ENCODE measurements at regions not wholly inside any gene's neighbourhood (a gene's known extent, or its start where the extent isn't known, plus 50 kb on each side); places are given as distances from the start of the nearest gene placed in this dataset.

DNA sequence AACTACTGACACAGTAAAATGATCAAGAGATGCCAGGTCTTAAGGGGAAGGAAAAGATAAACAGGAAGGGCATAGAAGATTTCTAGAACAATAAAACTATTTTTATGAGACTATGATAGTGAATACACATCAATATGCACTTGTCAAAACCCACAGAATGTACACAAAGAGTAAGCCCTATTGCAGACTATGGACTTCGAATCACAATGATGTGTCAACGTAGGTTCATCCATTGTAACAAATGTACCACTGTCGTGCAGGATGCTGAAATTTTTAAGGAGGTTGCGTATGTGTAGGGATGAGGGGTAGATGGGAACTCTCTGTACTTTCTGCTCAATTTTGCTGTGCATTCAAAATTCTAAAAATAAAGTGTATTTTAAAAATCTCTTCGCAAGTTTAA lies 171.9 kb downstream of the KLF12 start:
- no peak for DNase-seq (ENCODE audit: low read depth, low spot score)
- TF ChIP-seq, protein P1, sequence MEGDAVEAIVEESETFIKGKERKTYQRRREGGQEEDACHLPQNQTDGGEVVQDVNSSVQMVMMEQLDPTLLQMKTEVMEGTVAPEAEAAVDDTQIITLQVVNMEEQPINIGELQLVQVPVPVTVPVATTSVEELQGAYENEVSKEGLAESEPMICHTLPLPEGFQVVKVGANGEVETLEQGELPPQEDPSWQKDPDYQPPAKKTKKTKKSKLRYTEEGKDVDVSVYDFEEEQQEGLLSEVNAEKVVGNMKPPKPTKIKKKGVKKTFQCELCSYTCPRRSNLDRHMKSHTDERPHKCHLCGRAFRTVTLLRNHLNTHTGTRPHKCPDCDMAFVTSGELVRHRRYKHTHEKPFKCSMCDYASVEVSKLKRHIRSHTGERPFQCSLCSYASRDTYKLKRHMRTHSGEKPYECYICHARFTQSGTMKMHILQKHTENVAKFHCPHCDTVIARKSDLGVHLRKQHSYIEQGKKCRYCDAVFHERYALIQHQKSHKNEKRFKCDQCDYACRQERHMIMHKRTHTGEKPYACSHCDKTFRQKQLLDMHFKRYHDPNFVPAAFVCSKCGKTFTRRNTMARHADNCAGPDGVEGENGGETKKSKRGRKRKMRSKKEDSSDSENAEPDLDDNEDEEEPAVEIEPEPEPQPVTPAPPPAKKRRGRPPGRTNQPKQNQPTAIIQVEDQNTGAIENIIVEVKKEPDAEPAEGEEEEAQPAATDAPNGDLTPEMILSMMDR (IDR thresholded peaks at IDR 0.05; ENCODE audit: low read depth, low read length) = no peak
- in situ Hi-C loops (cut with HindIII; ENCODE audit: low sequenced_read_pairs) = no loop called here
- no peak overlapping the region for H3K4me3 ChIP-seq (ENCODE audit: low read depth, low read length)

DNA sequence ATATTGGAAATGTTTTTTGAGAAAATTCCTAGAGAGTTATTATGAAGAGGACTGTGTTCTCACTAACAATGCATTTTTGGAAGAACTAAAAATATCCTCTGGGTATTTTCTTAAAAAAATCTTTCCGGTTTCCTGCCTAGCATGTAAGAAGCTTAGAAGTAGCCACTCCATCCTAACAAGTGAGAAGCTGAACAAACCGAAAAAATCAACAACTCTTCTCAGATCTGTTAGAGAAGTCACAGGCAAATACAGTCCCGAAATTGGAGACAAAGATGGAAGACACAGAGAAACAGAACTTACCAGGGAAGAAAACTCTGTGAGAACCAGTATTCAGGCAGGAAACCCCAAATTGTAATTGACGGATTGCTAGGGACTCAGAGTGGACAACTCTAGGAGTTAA lies 173.0 kb downstream of the KLF12 start:
- H3K4me3 ChIP-seq (ENCODE audit: low read depth, low read length) = no peak overlapping the region
- in situ Hi-C loops (cut with HindIII; ENCODE audit: low sequenced_read_pairs) = no loop called here
- TF ChIP-seq, protein P1 (IDR thresholded peaks at IDR 0.05; ENCODE audit: low read depth, low read length) = no peak
- DNase-seq (ENCODE audit: low read depth, low spot score) = no peak

DNA sequence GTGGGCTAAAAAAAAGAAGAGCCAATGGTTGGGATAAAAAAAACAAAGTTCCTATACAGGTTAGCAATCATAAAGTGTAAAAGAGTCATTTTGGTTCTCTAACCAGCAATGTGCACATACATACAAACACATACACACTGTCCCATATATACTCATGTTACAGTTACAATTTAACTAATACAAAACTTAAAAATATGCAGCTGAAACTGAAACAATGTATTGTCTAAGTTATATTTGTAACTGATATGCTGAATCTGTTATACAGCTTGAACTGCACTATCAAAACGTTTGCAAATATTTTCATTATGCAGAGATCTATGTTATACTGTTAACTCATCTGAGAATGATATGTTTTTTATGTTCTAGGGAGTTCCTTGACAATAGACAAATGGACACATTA lies 173.7 kb downstream of the KLF12 start:
- no peak for DNase-seq (ENCODE audit: low read depth, low spot score)
- no peak overlapping the region for H3K4me3 ChIP-seq (ENCODE audit: low read depth, low read length)
- TF ChIP-seq, protein P1 (IDR thresholded peaks at IDR 0.05; ENCODE audit: low read depth, low read length) = no peak
- in situ Hi-C loops (cut with HindIII; ENCODE audit: low sequenced_read_pairs) = no loop called here

DNA sequence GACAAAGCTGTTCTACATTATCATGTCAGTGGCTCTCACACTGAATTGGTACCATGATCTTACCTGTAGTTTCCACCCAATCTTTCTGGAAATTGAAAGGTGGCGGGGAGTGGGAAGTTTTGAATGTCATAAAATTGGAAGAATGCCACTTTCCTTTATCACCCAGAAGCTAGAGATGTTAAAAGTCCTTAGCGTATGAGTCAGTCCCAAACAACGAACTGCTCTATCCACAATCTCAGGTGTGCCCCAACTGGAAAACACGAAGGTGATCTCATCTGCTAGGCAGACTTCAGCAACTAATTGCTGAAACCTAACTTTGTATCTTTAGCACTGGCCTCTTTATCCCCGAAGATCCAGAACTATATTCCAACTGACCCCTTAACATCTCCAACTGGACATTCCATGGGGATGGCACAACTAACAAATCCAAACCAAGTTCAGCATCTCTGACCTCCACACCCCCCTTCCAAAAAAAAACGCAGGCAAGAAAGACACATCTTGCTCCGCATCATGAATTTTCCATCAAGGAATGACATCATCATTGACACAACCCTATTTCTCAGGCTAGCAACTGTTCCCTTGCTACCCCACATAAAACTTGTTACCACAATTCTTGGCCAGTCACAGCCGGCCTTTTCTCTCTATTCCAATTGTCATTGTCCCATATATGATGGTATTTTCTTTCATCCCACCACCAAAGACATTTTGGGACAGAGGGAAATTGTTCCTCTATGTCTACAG lies 175.4 kb downstream of the KLF12 start:
- no peak for DNase-seq (ENCODE audit: low read depth, low spot score)
- in situ Hi-C loops (cut with HindIII; ENCODE audit: low sequenced_read_pairs) = no loop called here
- TF ChIP-seq, protein P1 (IDR thresholded peaks at IDR 0.05; ENCODE audit: low read depth, low read length) = no peak
- H3K4me3 ChIP-seq (ENCODE audit: low read depth, low read length) = no peak overlapping the region

DNA sequence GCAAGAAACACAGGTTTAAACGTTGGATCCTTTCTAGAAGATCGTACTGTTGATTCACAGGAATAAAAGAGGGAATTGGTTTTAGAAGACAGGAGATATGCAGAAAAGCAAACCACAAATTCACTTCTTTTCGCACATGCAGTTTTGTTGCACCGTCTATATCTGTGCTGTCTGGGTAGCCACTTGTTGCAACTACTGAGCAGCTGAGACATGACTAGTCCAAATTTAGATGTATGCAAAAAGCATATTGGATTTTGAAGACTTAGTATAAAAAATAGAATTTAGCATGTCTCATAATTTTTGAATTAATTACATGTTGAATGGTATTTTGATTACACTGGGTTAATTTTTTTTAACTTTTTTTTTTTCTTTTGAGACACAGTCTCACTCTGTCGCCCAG lies 176.3 kb downstream of the KLF12 start:
- no peak overlapping the region for H3K4me3 ChIP-seq (ENCODE audit: low read depth, low read length)
- DNase-seq (ENCODE audit: low read depth, low spot score) = no peak
- in situ Hi-C loops (cut with HindIII; ENCODE audit: low sequenced_read_pairs) = no loop called here
- TF ChIP-seq, protein P1 (IDR thresholded peaks at IDR 0.05; ENCODE audit: low read depth, low read length) = no peak

DNA sequence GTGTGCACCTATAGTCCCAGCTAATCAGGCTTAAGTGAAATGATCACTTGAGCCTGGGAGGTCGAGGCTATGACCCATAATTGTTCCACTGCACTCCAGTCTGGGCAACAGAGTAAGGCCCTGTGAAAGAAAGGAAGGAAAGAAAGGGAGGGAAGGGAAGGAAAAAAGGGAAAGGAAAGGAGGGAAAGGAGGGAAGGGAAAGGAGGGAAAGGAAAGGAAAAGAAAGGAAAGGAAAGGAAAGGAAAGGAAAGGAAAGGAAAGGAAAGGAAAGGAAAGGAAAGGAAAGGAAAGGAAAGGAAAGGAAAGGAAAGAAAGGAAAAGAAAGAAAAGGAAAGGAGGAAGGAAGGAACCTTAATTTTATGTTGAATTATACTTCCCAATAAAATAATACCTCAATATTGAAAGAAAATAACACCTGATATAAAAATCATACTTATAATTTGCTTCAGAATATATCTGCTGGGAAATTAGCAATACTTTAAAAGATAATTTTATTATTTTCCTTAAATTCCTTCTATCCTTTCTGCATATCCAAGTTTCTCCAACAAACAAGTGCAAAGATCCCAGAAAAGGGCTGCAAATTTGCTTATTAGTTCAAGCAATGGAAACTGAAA lies 177.3 kb downstream of the KLF12 start:
- no peak for DNase-seq (ENCODE audit: low read depth, low spot score)
- in situ Hi-C loops (cut with HindIII; ENCODE audit: low sequenced_read_pairs) = no loop called here
- TF ChIP-seq, protein P1 (IDR thresholded peaks at IDR 0.05; ENCODE audit: low read depth, low read length) = no peak

More for the DNA sequence above, 177.3 kb downstream of the KLF12 start:
- H3K4me3 ChIP-seq (ENCODE audit: low read depth, low read length) = no peak overlapping the region
